WTC11 (cell line): ENCODE measurements at regions not wholly inside any gene's neighbourhood (a gene's known extent, or its start where the extent isn't known, plus 50 kb on each side); places are given as distances from the start of the nearest gene placed in this dataset.

Experiments
- ATAC-seq: fragments of 200-7000 bp; cut with Tn5 transposase; 2 replicates; pipeline ENCODE4 v1.10.0; 2021; ENCODE audit warnings: mild to moderate bottlenecking, moderate library complexity
- CTCF ChIA-PET: fragments of 300-600 bp; sonication (Branson Sonifier 250); formaldehyde crosslinking; loops from one replicate; lab custom pipeline; 2021; ENCODE audit warnings: antibody characterized with exemption; lab: Charles Lee
- POLR2A ChIA-PET: fragments of 350-600 bp; sonication (Branson Sonifier 250); formaldehyde crosslinking; loops from one replicate; lab custom pipeline; 2021; ENCODE audit warnings: antibody characterized with exemption; lab: Charles Lee
- DNase-seq: peaks from one replicate; pipeline ENCODE4 v3.0.0; 2021; ENCODE audit warnings: low spot score
- H3K27ac Mint-ChIP-seq: 2 replicates; pipeline ENCODE4 v1.8.0; 2021; ENCODE audit warnings: mixed read lengths
- H3K27me3 Mint-ChIP-seq: 2 replicates; pipeline ENCODE4 v1.8.0; 2021; ENCODE audit warnings: low read depth, mild to moderate bottlenecking, moderate library complexity, mixed read lengths
- H3K36me3 Mint-ChIP-seq: 2 replicates; pipeline ENCODE4 v1.8.0; 2021; ENCODE audit warnings: mixed read lengths
- H3K4me1 Mint-ChIP-seq: 2 replicates; pipeline ENCODE4 v1.8.0; 2022; ENCODE audit warnings: mixed read lengths
- H3K4me3 Mint-ChIP-seq: 2 replicates; pipeline ENCODE4 v1.8.0; 2021; ENCODE audit warnings: mild to moderate bottlenecking, moderate library complexity, mixed read lengths
- H3K9me3 Mint-ChIP-seq: 2 replicates; pipeline ENCODE4 v1.8.0; 2021; ENCODE audit warnings: mixed read lengths
- ARID4B ChIP-seq: sonication (generic); formaldehyde crosslinking; IDR thresholded peaks from 2 replicates; pipeline ENCODE4 v1.8.0; 2023; ENCODE audit warnings: missing genetic modification reagents, mild to moderate bottlenecking, borderline replicate concordance
- CDX4 ChIP-seq: fragments of 250-450 bp; sonication (Bioruptor Pico); IDR thresholded peaks from 2 replicates; pipeline ENCODE4 v1.9.0; 2021; ENCODE audit warnings: moderate library complexity, mild to moderate bottlenecking, inconsistent platforms, borderline replicate concordance
- KAT7 ChIP-seq: sonication (generic); formaldehyde crosslinking; IDR thresholded peaks from 2 replicates; pipeline ENCODE4 v1.8.1; 2023; ENCODE audit warnings: missing genetic modification reagents, mild to moderate bottlenecking, borderline replicate concordance
- MAX ChIP-seq: sonication (generic); formaldehyde crosslinking; IDR thresholded peaks from 2 replicates; pipeline ENCODE4 v1.8.0; 2022; ENCODE audit warnings: mild to moderate bottlenecking, missing genetic modification reagents
- NFYB ChIP-seq: sonication (generic); formaldehyde crosslinking; conservative IDR thresholded peaks from 2 replicates; pipeline ENCODE4 v1.8.0; 2022; ENCODE audit warnings: low read depth, missing genetic modification reagents
- ZNF121 ChIP-seq: sonication (generic); formaldehyde crosslinking; IDR thresholded peaks from 2 replicates; pipeline ENCODE4 v1.8.0; 2023; ENCODE audit warnings: missing genetic modification reagents
- ZNF232 ChIP-seq: sonication (generic); formaldehyde crosslinking; IDR thresholded peaks from 2 replicates; pipeline ENCODE4 v1.8.0; 2022; ENCODE audit warnings: mild to moderate bottlenecking, missing genetic modification reagents
- TF ChIP-seq, protein P1 (sequence below): sonication (generic); formaldehyde crosslinking; IDR thresholded peaks from 2 replicates; pipeline ENCODE4 v1.8.1; 2023; ENCODE audit warnings: mild to moderate bottlenecking, missing genetic modification reagents
- TF ChIP-seq, protein P2 (sequence below): sonication (generic); formaldehyde crosslinking; IDR thresholded peaks from 2 replicates; pipeline ENCODE4 v1.8.1; 2023; ENCODE audit warnings: mild to moderate bottlenecking, missing genetic modification reagents, borderline replicate concordance
- TF ChIP-seq, protein P3 (sequence below): fragments of 200-600 bp; IDR thresholded peaks from 2 replicates; pipeline ENCODE4 v1.8.0; 2022; ENCODE audit warnings: antibody characterized with exemption
- TF ChIP-seq, protein P4 (sequence below): sonication (generic); formaldehyde crosslinking; IDR thresholded peaks from 2 replicates; pipeline ENCODE4 v1.8.1; 2023; ENCODE audit warnings: mild to moderate bottlenecking, missing genetic modification reagents

DNA sequence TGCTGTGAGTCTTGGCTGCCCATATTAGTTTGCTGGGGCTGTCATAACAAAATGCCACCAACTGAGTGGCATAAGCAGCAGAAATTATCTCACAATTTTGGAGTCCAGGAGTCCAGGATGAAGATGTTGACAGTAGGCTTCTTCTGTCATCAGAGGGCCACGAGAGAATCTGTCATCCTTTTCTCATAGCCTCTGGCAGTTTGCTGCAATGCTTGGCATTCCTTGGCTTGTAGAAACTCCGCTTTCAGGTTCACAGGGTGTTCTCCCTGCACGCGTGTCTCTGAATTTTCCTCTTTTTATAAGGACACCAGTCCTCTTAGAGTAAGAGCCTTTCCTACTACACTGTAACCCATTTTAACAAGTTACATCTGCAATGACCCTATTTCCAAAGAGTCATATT is 838.4 kb downstream of the TFAP2A start:
- Mint-ChIP-seq H3K36me3 (no peaks in the 10 kb centered on the region), H3K4me3 (no peak overlapping the region), H3K9me3 (peaks cover 5% of the 10 kb centered on the region; the same call in 1 of the 2 replicates), H3K4me1 (no peaks in the 10 kb centered on the region), H3K27ac (no peak overlapping the region), H3K27me3 (no peaks in the 10 kb centered on the region)
- no peak for TF ChIP-seq CDX4 (CRISPR knock-in tag)
- TF ChIP-seq MAX (CRISPR knock-in tag), result no peak
- ATAC-seq, result no peak
- CTCF ChIA-PET, result no interaction called here
- POLR2A ChIA-PET, result no interaction called here
- no peak for DNase-seq

DNA sequence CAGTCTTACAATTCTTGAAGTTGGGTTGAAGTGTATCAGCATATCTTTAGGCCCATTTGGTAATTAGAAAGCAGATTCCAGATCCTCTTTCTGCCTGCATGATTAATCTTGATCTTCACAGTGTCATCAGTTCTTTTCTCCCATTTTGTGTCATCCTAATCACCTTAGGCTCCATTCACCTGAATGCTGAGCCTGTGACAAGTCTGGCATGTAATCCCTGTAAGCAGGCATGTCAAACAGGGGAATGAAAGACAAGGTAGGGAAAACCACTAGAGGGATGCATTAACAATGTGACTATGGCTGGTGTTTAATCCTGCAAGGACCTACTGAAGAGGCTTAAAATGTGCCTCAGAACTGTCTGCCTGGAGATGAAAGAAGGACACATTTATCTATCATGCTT is 848.8 kb downstream of the TFAP2A start:
- ATAC-seq (no peak), DNase-seq (no peak)
- no peaks in the 10 kb centered on the region for H3K27me3 Mint-ChIP-seq
- TF ChIP-seq KAT7 (CRISPR knock-in tag) (no peak), NFYB (CRISPR knock-in tag) (no peak), ARID4B (CRISPR knock-in tag) (no peak), CDX4 (CRISPR knock-in tag) (no peak), ZNF121 (no peak), ZNF232 (no peak)
- TF ChIP-seq, protein P1, sequence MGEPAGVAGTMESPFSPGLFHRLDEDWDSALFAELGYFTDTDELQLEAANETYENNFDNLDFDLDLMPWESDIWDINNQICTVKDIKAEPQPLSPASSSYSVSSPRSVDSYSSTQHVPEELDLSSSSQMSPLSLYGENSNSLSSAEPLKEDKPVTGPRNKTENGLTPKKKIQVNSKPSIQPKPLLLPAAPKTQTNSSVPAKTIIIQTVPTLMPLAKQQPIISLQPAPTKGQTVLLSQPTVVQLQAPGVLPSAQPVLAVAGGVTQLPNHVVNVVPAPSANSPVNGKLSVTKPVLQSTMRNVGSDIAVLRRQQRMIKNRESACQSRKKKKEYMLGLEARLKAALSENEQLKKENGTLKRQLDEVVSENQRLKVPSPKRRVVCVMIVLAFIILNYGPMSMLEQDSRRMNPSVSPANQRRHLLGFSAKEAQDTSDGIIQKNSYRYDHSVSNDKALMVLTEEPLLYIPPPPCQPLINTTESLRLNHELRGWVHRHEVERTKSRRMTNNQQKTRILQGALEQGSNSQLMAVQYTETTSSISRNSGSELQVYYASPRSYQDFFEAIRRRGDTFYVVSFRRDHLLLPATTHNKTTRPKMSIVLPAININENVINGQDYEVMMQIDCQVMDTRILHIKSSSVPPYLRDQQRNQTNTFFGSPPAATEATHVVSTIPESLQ (CRISPR knock-in tag), result no peak
- TF ChIP-seq, protein P2, sequence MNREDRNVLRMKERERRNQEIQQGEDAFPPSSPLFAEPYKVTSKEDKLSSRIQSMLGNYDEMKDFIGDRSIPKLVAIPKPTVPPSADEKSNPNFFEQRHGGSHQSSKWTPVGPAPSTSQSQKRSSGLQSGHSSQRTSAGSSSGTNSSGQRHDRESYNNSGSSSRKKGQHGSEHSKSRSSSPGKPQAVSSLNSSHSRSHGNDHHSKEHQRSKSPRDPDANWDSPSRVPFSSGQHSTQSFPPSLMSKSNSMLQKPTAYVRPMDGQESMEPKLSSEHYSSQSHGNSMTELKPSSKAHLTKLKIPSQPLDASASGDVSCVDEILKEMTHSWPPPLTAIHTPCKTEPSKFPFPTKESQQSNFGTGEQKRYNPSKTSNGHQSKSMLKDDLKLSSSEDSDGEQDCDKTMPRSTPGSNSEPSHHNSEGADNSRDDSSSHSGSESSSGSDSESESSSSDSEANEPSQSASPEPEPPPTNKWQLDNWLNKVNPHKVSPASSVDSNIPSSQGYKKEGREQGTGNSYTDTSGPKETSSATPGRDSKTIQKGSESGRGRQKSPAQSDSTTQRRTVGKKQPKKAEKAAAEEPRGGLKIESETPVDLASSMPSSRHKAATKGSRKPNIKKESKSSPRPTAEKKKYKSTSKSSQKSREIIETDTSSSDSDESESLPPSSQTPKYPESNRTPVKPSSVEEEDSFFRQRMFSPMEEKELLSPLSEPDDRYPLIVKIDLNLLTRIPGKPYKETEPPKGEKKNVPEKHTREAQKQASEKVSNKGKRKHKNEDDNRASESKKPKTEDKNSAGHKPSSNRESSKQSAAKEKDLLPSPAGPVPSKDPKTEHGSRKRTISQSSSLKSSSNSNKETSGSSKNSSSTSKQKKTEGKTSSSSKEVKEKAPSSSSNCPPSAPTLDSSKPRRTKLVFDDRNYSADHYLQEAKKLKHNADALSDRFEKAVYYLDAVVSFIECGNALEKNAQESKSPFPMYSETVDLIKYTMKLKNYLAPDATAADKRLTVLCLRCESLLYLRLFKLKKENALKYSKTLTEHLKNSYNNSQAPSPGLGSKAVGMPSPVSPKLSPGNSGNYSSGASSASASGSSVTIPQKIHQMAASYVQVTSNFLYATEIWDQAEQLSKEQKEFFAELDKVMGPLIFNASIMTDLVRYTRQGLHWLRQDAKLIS (CRISPR knock-in tag), result no peak
- TF ChIP-seq, protein P3, sequence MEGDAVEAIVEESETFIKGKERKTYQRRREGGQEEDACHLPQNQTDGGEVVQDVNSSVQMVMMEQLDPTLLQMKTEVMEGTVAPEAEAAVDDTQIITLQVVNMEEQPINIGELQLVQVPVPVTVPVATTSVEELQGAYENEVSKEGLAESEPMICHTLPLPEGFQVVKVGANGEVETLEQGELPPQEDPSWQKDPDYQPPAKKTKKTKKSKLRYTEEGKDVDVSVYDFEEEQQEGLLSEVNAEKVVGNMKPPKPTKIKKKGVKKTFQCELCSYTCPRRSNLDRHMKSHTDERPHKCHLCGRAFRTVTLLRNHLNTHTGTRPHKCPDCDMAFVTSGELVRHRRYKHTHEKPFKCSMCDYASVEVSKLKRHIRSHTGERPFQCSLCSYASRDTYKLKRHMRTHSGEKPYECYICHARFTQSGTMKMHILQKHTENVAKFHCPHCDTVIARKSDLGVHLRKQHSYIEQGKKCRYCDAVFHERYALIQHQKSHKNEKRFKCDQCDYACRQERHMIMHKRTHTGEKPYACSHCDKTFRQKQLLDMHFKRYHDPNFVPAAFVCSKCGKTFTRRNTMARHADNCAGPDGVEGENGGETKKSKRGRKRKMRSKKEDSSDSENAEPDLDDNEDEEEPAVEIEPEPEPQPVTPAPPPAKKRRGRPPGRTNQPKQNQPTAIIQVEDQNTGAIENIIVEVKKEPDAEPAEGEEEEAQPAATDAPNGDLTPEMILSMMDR, result no peak
- TF ChIP-seq, protein P4, sequence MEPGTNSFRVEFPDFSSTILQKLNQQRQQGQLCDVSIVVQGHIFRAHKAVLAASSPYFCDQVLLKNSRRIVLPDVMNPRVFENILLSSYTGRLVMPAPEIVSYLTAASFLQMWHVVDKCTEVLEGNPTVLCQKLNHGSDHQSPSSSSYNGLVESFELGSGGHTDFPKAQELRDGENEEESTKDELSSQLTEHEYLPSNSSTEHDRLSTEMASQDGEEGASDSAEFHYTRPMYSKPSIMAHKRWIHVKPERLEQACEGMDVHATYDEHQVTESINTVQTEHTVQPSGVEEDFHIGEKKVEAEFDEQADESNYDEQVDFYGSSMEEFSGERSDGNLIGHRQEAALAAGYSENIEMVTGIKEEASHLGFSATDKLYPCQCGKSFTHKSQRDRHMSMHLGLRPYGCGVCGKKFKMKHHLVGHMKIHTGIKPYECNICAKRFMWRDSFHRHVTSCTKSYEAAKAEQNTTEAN (CRISPR knock-in tag), result no peak
- no peak overlapping the region for H3K4me3 Mint-ChIP-seq
- POLR2A ChIA-PET, result no interaction called here
- H3K27ac Mint-ChIP-seq, result no peak overlapping the region
- no peaks in the 10 kb centered on the region for H3K4me1 Mint-ChIP-seq
- no peaks in the 10 kb centered on the region for H3K36me3 Mint-ChIP-seq
- no peaks in the 10 kb centered on the region for H3K9me3 Mint-ChIP-seq
- CTCF ChIA-PET, result no interaction called here
